Liver (tissue), 3 donors: ENCODE measurements at regions not wholly inside any gene's neighbourhood (a gene's known extent, or its start where the extent isn't known, plus 50 kb on each side); places are given as distances from the start of the nearest gene placed in this dataset.

Experiments
- CTCF ChIP-seq: fragments of 150-350 bp; IDR thresholded peaks from 2 replicates; pipeline ENCODE4 v1.5.1; 2017; ENCODE audit warnings: improper control_type of control experiment, low read depth, low read length; ENCODE audit not compliant: missing input control
- GABPA ChIP-seq, 2 donors: IDR thresholded peaks in 1 of 2; conservative IDR thresholded peaks in 1 of 2; 2 replicates each; pipeline ENCODE4 v1.6.1; 2016; ENCODE audit warnings: antibody characterized with exemption in 2 of 2, mild to moderate bottlenecking in 1 of 2, moderate library complexity in 1 of 2
- JUND ChIP-seq, 2 donors: IDR thresholded peaks; 2 replicates each; pipeline ENCODE4 v1.6.1; 2016; ENCODE audit warnings: antibody characterized with exemption in 2 of 2
- MAX ChIP-seq: IDR thresholded peaks from 2 replicates; pipeline ENCODE4 v1.6.1; 2016; ENCODE audit warnings: antibody characterized with exemption
- TAF1 ChIP-seq: conservative IDR thresholded peaks from 2 replicates; pipeline ENCODE4 v1.6.1; 2016; ENCODE audit warnings: antibody characterized with exemption, mild to moderate bottlenecking
- donor health status: healthy.
- donor health status: healthy.

GRCh38 chrX:129000018-129000417, 523.3 kb downstream of the SMARCA1 start:
- TF ChIP-seq CTCF = no peak
- no peak for TF ChIP-seq JUND (IDR thresholded peaks at IDR 0.05)
- no peak for TF ChIP-seq TAF1
- TF ChIP-seq GABPA (IDR thresholded peaks at IDR 0.05 in 1 of 2, conservative IDR thresholded peaks at IDR 0.05 in 1 of 2) = no peak
- TF ChIP-seq MAX = no peak
